ENCODE measurements at regions not wholly inside any gene's neighbourhood (a gene's known extent, or its start where the extent isn't known, plus 50 kb on each side); places are given as distances from the start of the nearest gene placed in this dataset.

GRCh38 chr11:135027461-135027860, 615.4 kb upstream of the B3GAT1 start:
- TF ChIP-seq CTCF (IDR thresholded peaks at IDR 0.05): no peak
- TF ChIP-seq POLR2A (IDR thresholded peaks at IDR 0.05; ENCODE audit: low read depth): no peak
- TF ChIP-seq POLR2AphosphoS5 (IDR thresholded peaks at IDR 0.05): no peak
- no peak for TF ChIP-seq EP300 (IDR thresholded peaks at IDR 0.05)

All from esophagus muscularis mucosa (tissue), 4 donors.